ENCODE measurements at regions not wholly inside any gene's neighbourhood (a gene's known extent, or its start where the extent isn't known, plus 50 kb on each side); places are given as distances from the start of the nearest gene placed in this dataset.

GRCh38 chr16:54462151-54462651 lies 175.6 kb upstream of the IRX3 start:
- H3K9me2 ChIP-seq (replicated peaks; ENCODE audit: insufficient read depth, low read length), result no peaks in the 10 kb centered on the region
- H3K4me3 ChIP-seq (ENCODE audit: low read length), result no peak overlapping the region
- H3K27ac ChIP-seq (ENCODE audit: low read length), result no peak overlapping the region
- H3K36me3 ChIP-seq (ENCODE audit: insufficient read depth, low read length), result no peaks in the 10 kb centered on the region
- no peaks in the 10 kb centered on the region for H3K4me1 ChIP-seq (ENCODE audit: low read length)
- no peak overlapping the region for H2AFZ ChIP-seq (ENCODE audit: low read length)
- DNase-seq, result no peak
- H3K27me3 ChIP-seq (ENCODE audit: low read length), result no peaks in the 10 kb centered on the region
- no peaks in the 10 kb centered on the region for H4K20me1 ChIP-seq (ENCODE audit: insufficient read depth, low read depth, low read length)
- H3K4me2 ChIP-seq (ENCODE audit: low read depth, low read length, poor library complexity, severe bottlenecking), result no peak overlapping the region
- H3K79me2 ChIP-seq (ENCODE audit: low read length), result no peaks in the 10 kb centered on the region
- H3K9ac ChIP-seq (ENCODE audit: low read length), result no peak overlapping the region
- peaks cover 5% of the 10 kb centered on the region; the same call in 1 of the 2 replicates for H3K9me3 ChIP-seq (ENCODE audit: low read length)

GRCh38 chr16:54460263-54460860 lies 173.8 kb upstream of the IRX3 start:
- Histone ChIP-seq H2AFZ (ENCODE audit: low read length) (no peak overlapping the region), H3K9me2 (replicated peaks; ENCODE audit: insufficient read depth, low read length) (no peaks in the 10 kb centered on the region), H3K27me3 (ENCODE audit: low read length) (no peaks in the 10 kb centered on the region), H3K9ac (ENCODE audit: low read length) (no peak overlapping the region), H3K4me1 (ENCODE audit: low read length) (no peaks in the 10 kb centered on the region), H3K4me2 (ENCODE audit: low read depth, low read length, poor library complexity, severe bottlenecking) (no peak overlapping the region), H4K20me1 (ENCODE audit: insufficient read depth, low read depth, low read length) (no peaks in the 10 kb centered on the region), H3K27ac (ENCODE audit: low read length) (no peak overlapping the region), H3K9me3 (ENCODE audit: low read length) (peaks cover 5% of the 10 kb centered on the region; the same call in 1 of the 2 replicates), H3K36me3 (ENCODE audit: insufficient read depth, low read length) (no peaks in the 10 kb centered on the region), H3K79me2 (ENCODE audit: low read length) (no peaks in the 10 kb centered on the region), H3K4me3 (ENCODE audit: low read length) (no peak overlapping the region)
- no peak for DNase-seq

GRCh38 chr16:54459509-54460262 lies 173.1 kb upstream of the IRX3 start:
- no peak overlapping the region for H3K27ac ChIP-seq (ENCODE audit: low read length)
- no peaks in the 10 kb centered on the region for H4K20me1 ChIP-seq (ENCODE audit: insufficient read depth, low read depth, low read length)
- DNase-seq, result no peak
- H3K36me3 ChIP-seq (ENCODE audit: insufficient read depth, low read length), result no peaks in the 10 kb centered on the region
- H3K9ac ChIP-seq (ENCODE audit: low read length), result no peak overlapping the region
- H3K9me3 ChIP-seq (ENCODE audit: low read length), result peaks cover 3% of the 10 kb centered on the region; the same call in 1 of the 2 replicates
- H3K4me1 ChIP-seq (ENCODE audit: low read length), result no peaks in the 10 kb centered on the region
- no peaks in the 10 kb centered on the region for H3K79me2 ChIP-seq (ENCODE audit: low read length)
- no peak overlapping the region for H2AFZ ChIP-seq (ENCODE audit: low read length)
- H3K4me3 ChIP-seq (ENCODE audit: low read length), result no peak overlapping the region
- H3K4me2 ChIP-seq (ENCODE audit: low read depth, low read length, poor library complexity, severe bottlenecking), result no peak overlapping the region
- H3K27me3 ChIP-seq (ENCODE audit: low read length), result no peaks in the 10 kb centered on the region
- H3K9me2 ChIP-seq (replicated peaks; ENCODE audit: insufficient read depth, low read length), result no peaks in the 10 kb centered on the region

GRCh38 chr16:54458923-54459322 lies 172.3 kb upstream of the IRX3 start:
- Histone ChIP-seq H3K79me2 (ENCODE audit: low read length) (no peaks in the 10 kb centered on the region), H4K20me1 (ENCODE audit: insufficient read depth, low read depth, low read length) (no peaks in the 10 kb centered on the region), H3K36me3 (ENCODE audit: insufficient read depth, low read length) (no peaks in the 10 kb centered on the region), H3K9me2 (replicated peaks; ENCODE audit: insufficient read depth, low read length) (no peaks in the 10 kb centered on the region), H3K9ac (ENCODE audit: low read length) (no peak overlapping the region), H3K9me3 (ENCODE audit: low read length) (no peaks in the 10 kb centered on the region), H3K4me3 (ENCODE audit: low read length) (no peak overlapping the region), H3K4me2 (ENCODE audit: low read depth, low read length, poor library complexity, severe bottlenecking) (no peak overlapping the region), H2AFZ (ENCODE audit: low read length) (no peak overlapping the region), H3K27ac (ENCODE audit: low read length) (no peak overlapping the region), H3K27me3 (ENCODE audit: low read length) (no peaks in the 10 kb centered on the region), H3K4me1 (ENCODE audit: low read length) (no peaks in the 10 kb centered on the region)
- no peak for DNase-seq

GRCh38 chr16:54456291-54456690 lies 169.7 kb upstream of the IRX3 start:
- Histone ChIP-seq H3K27me3 (ENCODE audit: low read length) (no peaks in the 10 kb centered on the region), H3K27ac (ENCODE audit: low read length) (no peak overlapping the region), H3K4me2 (ENCODE audit: low read depth, low read length, poor library complexity, severe bottlenecking) (no peak overlapping the region), H3K9me2 (replicated peaks; ENCODE audit: insufficient read depth, low read length) (no peaks in the 10 kb centered on the region), H3K9ac (ENCODE audit: low read length) (no peak overlapping the region), H3K9me3 (ENCODE audit: low read length) (no peaks in the 10 kb centered on the region), H3K4me3 (ENCODE audit: low read length) (no peak overlapping the region), H3K4me1 (ENCODE audit: low read length) (no peaks in the 10 kb centered on the region), H2AFZ (ENCODE audit: low read length) (no peak overlapping the region), H3K79me2 (ENCODE audit: low read length) (no peaks in the 10 kb centered on the region), H4K20me1 (ENCODE audit: insufficient read depth, low read depth, low read length) (no peaks in the 10 kb centered on the region), H3K36me3 (ENCODE audit: insufficient read depth, low read length) (no peaks in the 10 kb centered on the region)
- DNase-seq, result no peak

- no peaks in the 10 kb centered on the region for H3K4me1 ChIP-seq (ENCODE audit: low read length)
- no peak overlapping the region for H3K4me2 ChIP-seq (ENCODE audit: low read depth, low read length, poor library complexity, severe bottlenecking)
- no peaks in the 10 kb centered on the region for H4K20me1 ChIP-seq (ENCODE audit: insufficient read depth, low read depth, low read length)
- no peaks in the 10 kb centered on the region for H3K27me3 ChIP-seq (ENCODE audit: low read length)
- H3K36me3 ChIP-seq (ENCODE audit: insufficient read depth, low read length), result no peaks in the 10 kb centered on the region
- no peak for DNase-seq
- no peak overlapping the region for H3K27ac ChIP-seq (ENCODE audit: low read length)
- H3K9me3 ChIP-seq (ENCODE audit: low read length), result no peaks in the 10 kb centered on the region
- no peak overlapping the region for H3K9ac ChIP-seq (ENCODE audit: low read length)
- no peaks in the 10 kb centered on the region for H3K79me2 ChIP-seq (ENCODE audit: low read length)
- H3K9me2 ChIP-seq (replicated peaks; ENCODE audit: insufficient read depth, low read length), result no peaks in the 10 kb centered on the region
- no peak overlapping the region for H2AFZ ChIP-seq (ENCODE audit: low read length)
- H3K4me3 ChIP-seq (ENCODE audit: low read length), result no peak overlapping the region
These were observed 168.6 kb upstream of the IRX3 start for GRCh38 chr16:54455030-54455725.

GRCh38 chr16:54454616-54455015 lies 168.0 kb upstream of the IRX3 start:
- Histone ChIP-seq H3K79me2 (ENCODE audit: low read length) (no peaks in the 10 kb centered on the region), H3K36me3 (ENCODE audit: insufficient read depth, low read length) (no peaks in the 10 kb centered on the region), H2AFZ (ENCODE audit: low read length) (no peak overlapping the region), H4K20me1 (ENCODE audit: insufficient read depth, low read depth, low read length) (no peaks in the 10 kb centered on the region), H3K9me3 (ENCODE audit: low read length) (no peaks in the 10 kb centered on the region), H3K4me2 (ENCODE audit: low read depth, low read length, poor library complexity, severe bottlenecking) (no peak overlapping the region), H3K27ac (ENCODE audit: low read length) (no peak overlapping the region), H3K9me2 (replicated peaks; ENCODE audit: insufficient read depth, low read length) (no peaks in the 10 kb centered on the region), H3K4me3 (ENCODE audit: low read length) (no peak overlapping the region), H3K27me3 (ENCODE audit: low read length) (no peaks in the 10 kb centered on the region), H3K9ac (ENCODE audit: low read length) (no peak overlapping the region), H3K4me1 (ENCODE audit: low read length) (no peaks in the 10 kb centered on the region)
- DNase-seq, result no peak

GRCh38 chr16:54453871-54454270 lies 167.3 kb upstream of the IRX3 start:
- Histone ChIP-seq H3K4me2 (ENCODE audit: low read depth, low read length, poor library complexity, severe bottlenecking) (no peak overlapping the region), H4K20me1 (ENCODE audit: insufficient read depth, low read depth, low read length) (no peaks in the 10 kb centered on the region), H3K79me2 (ENCODE audit: low read length) (no peaks in the 10 kb centered on the region), H3K27ac (ENCODE audit: low read length) (no peak overlapping the region), H3K9me2 (replicated peaks; ENCODE audit: insufficient read depth, low read length) (no peaks in the 10 kb centered on the region), H3K36me3 (ENCODE audit: insufficient read depth, low read length) (no peaks in the 10 kb centered on the region), H3K9ac (ENCODE audit: low read length) (no peak overlapping the region), H3K4me1 (ENCODE audit: low read length) (no peaks in the 10 kb centered on the region), H3K4me3 (ENCODE audit: low read length) (no peak overlapping the region), H2AFZ (ENCODE audit: low read length) (no peak overlapping the region), H3K27me3 (ENCODE audit: low read length) (no peaks in the 10 kb centered on the region), H3K9me3 (ENCODE audit: low read length) (no peaks in the 10 kb centered on the region)
- no peak for DNase-seq

All from Karpas-422 (cell line).